ENCODE measurements at regions not wholly inside any gene's neighbourhood (a gene's known extent, or its start where the extent isn't known, plus 50 kb on each side); places are given as distances from the start of the nearest gene placed in this dataset.

DNA sequence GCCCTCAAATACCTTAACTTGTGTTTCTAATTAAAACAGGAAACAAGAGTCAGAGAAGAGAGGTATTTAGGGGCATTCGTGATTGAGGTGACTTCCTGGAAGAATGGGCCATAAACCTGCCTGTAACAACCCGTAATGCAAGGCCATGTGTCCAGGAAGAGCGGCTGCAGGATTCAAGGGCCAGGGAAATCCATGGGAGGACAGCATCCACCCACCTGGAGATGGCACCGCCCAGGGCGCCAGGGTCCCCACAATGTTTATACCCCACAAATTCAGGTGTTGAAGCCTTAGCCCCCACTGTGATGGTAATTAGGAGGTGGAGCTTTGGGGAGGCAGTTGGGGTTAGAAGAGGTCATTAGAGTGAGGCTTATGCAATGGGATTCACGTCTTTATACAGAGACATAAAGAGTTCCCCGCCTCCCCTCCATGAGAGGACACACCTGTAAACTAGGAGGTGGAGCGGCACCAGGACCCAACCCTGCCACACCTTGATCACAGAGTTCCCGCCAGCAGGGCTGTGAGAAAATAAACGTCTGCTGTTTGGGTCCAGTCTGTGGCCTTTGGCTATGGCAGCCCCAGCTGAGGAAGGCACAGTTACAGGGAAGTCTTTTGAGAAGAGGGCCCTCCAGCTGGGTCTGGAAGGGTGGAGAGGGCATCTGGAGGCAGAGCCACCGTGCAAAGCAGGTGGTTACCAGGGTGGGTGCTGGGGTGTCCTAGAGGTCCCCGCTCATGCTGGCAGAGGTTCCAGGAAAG lies 1394.3 kb downstream of the TBC1D22A start:
- DNase-seq = no peak

DNA sequence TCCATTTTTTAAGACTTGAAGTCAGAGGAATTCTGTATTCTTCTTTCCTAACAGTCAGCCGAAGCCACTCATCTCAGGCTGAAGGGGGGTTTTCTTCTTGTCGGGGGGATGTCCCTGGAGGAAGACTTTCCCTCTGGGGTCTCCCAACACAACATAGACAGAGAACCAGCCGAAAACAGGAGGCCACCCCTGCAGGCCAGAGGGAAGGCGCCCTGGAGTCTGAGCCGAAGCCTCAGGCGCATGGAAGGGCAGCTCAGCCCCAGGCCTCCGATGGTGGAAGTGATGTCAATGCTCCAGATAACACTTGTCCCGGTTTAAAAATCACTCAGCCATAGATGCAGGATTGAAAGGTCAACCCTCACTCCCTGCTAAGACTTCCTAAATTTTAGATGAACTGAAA lies 1393.0 kb downstream of the TBC1D22A start:
- no peak for DNase-seq

DNA sequence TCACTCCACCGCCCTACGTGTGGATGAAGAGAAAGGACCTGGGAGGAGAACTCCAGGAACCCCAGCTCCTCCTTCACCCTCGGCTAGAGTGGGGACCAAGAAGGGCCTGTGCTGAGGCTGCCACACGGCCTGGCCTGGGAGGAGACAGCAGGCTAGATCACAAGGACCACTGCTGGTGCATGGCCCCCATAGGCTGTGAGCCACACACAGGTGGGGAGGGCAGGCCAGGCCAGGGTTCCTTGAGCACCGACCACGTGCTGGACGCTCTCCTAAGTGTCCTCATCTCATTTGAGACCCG lies 1392.4 kb downstream of the TBC1D22A start:
- no peak for DNase-seq

DNA sequence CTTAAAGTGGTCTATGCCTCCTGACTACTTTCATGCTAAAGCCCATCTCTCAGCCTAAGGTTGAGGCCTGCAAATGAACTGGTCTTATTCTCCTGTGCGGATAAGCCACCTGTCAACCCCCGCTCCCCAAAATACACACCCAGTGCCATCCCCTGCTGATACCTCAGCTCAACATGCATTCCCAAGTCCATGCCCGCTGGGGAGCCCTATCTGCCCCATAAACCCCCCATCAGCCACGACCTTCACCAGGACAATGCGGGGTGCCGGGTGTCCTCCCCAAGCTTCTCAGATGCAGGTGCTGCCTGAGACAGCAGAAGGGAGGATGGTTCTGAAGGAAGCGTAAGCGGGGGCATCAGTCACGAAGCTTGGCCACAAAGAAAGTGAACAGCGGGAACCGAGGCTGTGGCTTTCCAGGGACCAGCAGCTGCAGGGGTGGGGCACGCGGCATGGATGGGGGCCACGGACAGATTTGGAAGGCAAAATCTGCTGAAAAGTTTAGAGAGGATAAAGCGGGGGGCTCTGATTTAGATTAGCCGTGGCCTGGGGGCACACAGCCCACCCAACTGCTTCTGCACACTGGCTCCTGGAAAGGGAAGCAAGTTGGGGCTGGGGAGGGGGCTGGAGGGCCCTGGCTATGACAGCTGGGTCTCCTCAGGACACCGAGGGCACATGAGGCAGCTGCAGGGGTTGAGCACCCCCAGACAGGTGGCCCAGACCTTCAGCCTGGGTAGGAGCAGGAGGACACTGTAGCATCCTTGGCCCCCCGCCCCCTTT lies 1391.9 kb downstream of the TBC1D22A start:
- no peak for DNase-seq

DNA sequence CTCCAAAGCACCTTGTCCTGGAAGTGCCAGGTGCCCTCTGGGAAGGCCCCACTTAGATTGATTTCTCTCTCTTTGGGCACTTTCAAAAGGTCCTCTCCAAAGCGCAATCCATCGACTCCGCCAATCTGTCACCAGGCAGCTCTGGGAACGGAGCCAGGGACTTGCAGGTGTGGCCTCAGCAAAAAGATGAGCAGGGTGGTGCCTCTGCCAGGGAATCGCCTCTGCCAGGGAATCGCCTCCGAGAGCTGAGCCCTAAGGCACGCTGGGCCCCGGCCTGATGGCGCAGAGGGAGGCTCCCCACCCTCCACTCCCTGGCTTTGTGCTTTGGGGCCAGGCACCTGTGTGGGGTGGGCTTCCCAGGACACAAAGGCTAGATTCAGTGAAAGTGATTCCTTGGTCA lies 1391.3 kb downstream of the TBC1D22A start:
- DNase-seq = no peak

DNA sequence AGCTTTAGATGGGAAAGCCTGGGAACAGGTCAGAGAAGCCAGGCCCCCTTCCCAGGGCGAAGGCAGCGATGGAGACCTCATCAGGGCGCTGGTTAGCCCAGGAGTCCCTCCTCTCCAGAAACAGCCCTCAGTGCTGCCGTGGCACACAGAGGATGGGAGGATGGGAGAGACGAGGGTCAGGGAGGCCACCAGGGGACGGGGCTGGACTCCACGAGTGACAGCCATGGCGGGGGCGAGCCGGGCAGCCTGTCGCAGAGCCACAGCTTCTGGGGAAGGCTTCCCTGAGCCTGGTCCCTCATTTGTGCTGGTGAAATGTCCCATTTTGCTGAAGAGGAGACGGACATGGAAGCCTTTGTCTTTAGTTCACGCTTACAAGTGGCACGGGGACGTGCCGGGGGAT lies 1390.5 kb downstream of the TBC1D22A start:
- DNase-seq = no peak

DNA sequence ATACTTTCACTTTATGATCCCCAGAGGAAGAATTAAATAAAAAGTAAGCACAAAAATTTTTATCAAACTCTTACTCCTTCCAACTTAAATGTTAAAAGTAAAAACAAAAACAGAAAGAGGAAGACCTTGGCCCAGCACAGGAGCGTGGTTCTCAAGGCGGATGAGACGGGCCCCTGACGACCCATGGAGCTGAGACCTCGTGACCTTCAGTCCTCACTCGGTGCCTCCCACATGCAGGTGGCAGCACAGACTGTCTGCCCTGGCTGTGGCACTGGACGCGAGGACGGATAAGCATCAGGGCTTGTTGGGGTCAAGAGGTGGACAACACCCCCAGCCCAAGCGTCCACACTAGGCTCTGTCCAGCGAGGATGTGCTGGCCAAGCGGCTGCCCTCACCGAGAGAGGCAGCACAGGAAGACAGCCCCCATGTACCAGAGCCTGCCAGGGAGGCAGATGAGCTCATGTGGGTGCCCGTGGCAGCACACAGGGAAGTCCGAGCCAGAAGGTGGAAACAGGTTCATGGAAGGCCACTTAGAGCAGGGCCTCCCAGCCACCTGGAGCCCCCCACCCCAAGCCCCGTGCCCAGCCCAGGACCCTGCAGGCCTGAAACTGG lies 1389.8 kb downstream of the TBC1D22A start:
- DNase-seq = no peak

DNA sequence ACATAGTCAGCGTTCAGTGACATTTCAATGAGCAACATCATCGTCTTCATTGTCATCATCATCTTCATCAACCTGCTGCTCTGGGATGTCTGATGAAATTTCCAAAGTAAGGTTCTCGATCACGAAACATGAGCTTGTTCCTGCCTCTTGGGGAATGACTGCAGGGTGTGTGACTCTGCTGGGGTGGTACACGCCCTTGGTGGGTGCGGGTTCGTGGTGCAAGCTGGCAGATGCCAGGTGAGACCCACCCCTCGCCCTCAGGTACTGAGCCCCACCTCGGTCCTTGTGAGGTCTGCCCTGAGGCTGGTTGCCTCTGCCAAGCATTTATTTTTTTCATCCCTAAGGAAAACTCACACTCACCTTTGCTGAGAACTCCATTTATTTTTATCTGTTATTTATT lies 1389.2 kb downstream of the TBC1D22A start:
- no peak for DNase-seq

DNA sequence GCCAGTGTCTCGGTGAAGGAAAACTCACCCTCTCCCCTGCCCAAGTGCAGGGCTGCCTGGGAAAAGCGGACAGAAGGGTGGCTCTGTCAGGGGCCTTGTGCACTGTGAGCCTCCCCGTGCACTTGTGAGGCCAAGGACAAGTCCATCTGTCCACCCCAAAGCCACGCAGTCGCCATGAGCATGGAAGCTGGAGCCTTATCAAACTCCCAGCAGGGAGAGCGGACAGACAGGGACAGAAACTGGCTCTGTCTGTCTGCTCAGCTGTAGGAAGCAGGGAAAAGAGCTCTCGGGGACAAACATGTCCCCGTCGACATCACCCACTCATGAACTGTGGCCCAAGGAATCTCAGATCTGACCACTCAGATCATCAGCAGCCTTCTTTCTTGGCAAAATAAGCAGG lies 1385.4 kb downstream of the TBC1D22A start:
- DNase-seq = no peak

DNA sequence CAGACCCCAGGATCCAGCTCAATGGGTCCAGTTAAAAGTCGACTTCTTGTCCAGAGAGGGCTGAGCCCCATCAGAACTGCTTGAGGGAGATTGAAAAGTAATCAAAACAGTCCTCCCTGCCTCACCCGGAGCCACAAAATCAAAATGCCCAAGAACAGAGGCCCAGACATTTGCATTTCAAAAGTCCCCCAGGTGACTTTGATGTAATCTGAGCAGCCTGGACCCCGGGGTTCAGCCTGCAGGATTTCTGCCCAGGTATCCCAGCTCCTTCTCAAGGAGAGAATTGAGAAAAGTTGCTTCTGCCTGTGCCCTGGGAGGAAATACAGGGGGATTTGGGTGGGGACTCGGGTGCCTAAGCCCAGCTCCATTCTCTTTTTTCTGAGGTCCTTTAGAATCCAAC lies 1385.0 kb downstream of the TBC1D22A start:
- DNase-seq = no peak

DNA sequence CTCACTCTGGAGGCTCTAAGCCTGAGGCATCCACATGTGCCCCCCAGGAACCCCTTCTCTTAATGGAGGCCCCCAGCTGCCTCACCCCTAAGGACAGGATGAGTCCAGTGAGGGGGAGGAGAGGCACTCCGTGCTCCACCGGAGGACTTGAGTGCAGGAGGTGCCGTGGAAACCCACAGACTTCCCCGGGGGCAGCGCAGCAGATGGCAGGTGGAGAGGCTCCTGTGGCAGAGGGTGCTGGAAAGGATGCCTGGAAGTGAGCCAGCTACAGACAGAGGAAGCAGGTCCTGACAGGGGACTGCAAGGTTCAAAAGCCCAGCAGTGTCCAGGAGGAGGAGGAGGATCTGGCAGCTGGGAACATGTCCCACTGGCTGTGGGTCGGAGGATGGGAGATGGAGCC lies 1384.0 kb downstream of the TBC1D22A start:
- DNase-seq = no peak

DNA sequence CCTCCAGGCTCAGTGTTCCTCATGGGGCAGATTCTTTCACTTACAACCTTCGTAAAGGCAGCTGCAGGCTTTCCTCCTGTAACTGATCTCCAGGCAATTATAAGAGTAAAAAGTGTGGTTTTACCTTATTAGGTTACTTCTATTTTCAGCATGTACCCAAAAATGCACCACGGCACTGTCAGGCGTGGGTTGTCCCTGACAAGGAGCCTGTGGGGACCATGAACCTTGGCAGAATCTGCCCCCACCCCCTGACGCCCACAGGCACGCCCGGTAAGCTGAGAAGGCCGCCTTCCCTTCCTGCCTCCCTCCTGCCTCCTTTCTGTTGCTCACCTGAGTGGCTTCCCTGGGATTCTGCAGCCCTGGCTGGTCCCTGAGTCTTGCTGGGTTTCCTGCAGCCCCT lies 1383.3 kb downstream of the TBC1D22A start:
- no peak for DNase-seq

DNA sequence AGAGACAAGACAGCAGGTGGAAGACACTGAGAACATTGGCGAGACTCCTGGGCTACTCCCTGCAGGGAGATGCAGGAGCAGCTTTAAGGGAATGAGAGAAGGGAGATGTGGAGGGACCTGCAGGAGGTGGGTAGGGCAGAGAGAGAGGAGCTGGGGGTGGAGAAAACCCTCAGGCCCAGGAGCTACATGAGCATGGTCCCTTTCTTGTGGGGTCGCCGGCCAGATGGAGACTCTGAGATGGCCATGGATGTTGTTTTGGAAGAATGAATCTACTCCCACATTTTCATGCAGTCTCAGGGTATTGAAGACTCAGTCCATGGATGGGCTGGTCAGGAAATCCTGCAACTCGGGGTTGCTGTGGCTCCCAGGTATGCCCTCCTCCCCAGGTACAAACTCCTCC lies 1381.9 kb downstream of the TBC1D22A start:
- no peak for DNase-seq

DNA sequence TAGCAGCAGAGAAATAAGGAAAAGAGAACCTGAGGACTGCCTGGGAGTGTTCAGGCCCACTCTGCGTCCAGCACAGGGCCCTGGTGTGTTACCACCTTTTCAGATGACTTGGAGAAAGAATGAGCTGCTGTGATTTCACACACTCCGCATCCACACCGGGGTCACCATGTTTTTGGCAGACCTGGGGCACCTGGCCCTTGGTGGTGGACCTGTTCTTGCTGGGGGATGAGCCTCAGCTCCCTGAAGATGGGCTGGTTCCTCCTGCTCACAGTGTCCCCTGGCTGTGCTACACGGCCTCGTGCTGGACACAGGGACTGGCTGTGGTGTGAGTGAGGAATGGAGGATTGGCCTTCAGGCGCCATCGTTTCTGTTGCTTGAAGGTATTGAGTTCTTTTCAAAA lies 1381.4 kb downstream of the TBC1D22A start:
- no peak for DNase-seq

DNA sequence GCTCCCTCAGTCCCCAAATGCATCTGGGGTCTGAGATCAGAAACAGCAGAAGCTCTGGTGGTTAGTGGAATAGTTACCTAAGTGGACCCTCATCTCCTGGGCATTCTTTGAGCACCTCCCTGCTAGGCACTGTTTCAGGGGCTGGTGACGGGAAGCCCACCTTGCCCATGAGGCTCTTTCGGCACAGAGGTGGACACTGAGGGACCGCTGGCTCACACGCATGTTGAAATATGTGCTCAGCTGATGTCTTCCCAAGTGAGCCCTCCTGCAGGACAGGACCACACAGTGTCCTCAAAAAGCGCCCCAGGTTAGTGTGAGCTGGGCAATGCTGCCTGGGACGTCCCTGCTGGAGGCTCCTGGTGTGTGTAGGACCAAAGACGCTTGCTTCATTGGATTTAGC lies 1379.9 kb downstream of the TBC1D22A start:
- DNase-seq = no peak

DNA sequence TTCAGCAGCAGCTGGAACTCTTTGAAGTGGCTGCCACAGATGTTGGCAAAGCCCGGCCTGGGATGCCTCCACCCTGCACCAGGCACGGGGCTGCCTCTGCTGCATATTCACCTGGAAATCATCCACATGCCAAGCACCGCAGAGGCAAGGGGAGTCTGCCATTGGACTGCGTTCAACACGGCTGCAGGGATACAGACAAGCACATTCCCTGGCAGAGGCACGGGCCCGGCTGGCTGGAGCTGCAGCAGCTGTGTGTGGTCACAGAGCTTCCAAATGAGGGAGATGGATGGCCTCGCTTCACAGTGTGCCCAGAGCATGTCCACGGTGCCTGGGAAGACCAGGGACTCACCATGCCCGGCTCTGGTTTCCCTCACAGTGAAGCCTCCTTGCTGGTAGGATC lies 1378.9 kb downstream of the TBC1D22A start:
- no peak for DNase-seq

DNA sequence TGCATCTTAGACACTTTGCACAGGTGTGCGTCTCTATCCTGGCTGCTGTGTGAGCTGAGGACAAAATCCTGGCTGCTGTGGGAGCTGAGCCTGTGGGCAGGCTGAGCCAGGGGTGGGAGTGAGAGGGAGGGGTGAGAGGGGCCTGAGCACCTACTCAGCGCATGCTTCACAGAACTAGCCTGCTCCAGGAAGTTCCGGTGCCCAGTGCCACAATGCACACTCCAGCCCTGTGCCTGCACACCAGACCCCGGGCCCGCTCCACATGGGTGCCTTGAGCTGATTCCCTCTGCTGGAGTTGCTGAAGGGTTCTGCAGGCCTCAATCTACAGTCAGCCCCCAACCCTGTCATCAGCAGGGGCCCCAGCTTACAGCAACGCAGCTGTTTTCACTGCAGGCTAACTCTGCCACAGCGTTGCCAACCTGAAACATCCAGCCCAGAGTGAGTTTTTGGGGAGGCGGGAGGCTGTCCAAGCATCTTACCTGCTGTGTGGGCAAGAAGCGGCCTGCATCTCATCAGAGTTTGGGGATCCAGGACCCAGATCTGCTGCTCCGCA lies 1377.9 kb downstream of the TBC1D22A start:
- no peak for DNase-seq

DNA sequence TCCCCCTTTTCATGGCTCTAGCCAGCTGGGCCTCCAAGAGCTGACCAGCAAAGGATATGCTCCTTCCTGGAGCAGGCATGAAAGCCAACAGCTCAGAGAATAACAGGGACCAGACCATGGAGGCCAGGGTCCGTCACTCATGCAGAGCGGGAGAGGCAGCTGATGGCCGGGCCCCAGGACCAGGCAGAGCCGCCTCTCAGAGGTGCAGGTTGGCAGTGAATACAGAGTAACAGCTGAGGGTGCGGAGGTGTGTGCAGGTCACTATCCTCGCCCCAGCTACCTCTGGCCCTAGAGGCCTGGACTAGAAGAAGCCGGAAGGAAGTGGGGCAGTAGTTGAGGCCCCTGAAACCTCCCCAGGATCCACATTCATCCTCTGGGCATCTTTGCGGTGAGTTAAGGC lies 1377.3 kb downstream of the TBC1D22A start:
- DNase-seq = no peak

DNA sequence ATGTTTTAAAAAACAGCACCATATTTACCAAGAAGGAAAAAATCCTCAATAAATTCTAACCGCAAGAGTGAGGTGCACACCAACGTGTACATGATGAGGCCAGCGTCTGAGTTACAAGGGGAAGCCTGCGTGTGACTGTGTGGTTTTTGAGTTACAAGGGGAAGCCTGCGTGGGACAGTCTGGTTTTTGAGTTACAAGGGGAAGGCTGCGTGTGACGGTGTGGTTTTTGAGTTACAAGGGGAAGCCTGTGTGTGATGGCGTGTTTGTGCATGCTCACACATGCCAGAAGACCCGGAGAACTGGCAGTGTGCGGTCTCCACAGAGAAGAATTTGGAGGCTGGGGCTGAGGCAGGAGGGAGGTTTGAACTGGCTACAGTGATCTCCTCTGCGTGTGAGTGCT lies 1376.4 kb downstream of the TBC1D22A start:
- no peak for DNase-seq

DNA sequence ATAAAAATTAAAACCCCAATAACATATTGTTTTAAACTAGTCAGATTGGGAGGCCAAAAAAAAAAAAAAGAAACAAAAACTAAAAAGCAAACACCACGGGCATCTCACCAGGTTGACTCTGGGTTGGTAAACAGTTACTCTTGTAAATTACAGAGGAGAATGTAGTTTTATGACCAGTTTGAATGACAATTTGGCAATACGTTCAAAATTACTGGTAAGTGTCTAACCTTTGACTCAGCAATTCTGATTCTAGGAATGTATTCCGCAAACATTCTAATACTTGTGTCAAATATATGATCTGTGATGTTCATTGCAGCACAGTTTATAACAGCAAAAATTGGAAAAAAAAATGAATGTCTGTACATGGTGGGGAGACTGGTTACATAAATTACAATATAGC lies 1376.0 kb downstream of the TBC1D22A start:
- no peak for DNase-seq

DNA sequence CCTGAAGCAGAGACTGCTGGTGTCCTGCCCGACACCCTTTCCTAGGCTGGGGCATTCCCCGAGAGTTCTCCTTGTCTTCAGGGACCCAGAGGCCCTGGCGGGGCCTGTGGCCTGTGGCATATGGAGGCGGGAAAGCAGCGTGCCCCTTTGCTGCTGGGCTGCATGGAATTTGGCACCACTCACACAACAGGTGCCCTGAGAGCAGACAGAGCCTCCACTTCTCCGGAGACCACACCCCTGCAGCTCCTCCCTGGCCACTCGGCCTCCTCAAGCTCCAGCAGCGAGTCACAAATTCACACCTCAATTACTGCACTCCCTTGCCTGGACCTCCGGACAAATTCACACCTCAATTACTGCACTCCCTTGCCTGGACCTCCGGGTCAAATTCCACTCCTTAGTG lies 1375.2 kb downstream of the TBC1D22A start:
- DNase-seq = no peak

DNA sequence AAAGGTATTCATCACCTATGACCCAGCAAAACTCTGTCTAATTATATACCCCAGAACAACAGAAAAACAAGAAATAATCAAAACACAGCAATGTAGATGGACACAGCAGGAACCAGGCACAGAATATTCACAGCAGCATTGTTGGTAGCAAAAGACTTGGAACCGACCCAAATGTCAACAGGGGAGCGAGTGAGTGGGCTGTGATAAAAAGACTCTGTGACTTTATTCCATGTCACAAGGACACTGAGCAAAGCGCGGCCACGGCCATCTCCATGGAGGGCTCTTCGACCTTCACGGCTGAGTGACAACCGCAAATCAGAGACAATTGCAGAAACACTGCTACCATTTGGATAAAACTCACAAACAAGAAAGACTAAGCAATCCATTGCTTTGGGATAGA lies 1373.1 kb downstream of the TBC1D22A start:
- no peak for DNase-seq

DNA sequence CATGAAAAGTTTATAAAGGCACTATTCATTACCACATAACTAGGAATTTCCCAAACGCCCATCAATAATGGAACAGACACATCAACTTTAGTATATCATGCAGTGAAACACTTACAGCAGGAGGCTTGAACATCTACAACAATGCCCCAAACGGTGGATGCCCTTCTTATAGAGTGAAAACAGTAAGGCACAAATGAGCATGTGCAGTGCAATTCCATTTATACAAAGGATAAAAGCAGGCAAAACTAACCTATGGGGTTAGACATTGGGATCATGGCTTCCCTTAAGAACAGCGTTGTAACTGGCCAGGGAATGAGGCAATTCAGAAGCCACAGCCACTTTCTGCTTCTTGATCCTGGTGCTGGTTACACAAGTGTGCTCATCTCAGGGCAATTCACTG lies 1363.0 kb downstream of the TBC1D22A start:
- no peak for DNase-seq

DNA sequence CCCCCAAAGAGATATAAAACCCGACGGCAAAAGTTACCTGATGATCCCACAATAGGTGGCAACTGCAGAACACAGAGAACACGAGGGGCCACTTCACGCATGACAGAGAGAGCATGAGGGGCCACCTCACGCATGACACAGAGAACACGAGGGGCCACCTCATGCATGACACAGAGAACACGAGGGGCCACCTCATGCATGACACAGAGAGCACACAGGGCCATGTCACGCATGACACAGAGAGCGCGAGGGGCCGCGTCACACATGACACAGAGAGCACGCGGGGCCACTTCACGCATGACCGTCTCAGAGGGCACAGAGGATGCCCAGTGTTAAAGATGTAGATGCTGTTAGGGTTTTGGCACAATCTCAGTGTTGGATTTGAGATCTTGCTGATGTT lies 1359.5 kb downstream of the TBC1D22A start:
- no peak for DNase-seq

All from GOT3 (cell line).